HG03439 (cell line): ENCODE measurements at regions not wholly inside any gene's neighbourhood (a gene's known extent, or its start where the extent isn't known, plus 50 kb on each side); places are given as distances from the start of the nearest gene placed in this dataset.

Experiments
- ATAC-seq: cut with Tn5 transposase; IDR thresholded peaks from one replicate; pipeline ENCODE4 v1.9.1; 2021; ENCODE audit warnings: mild to moderate bottlenecking, moderate library complexity; ENCODE audit not compliant: unreplicated experiment

- ATAC-seq: no peak
Measured at GRCh38 chr4:166460769-166461550, 587.9 kb downstream of the TLL1 start.

GRCh38 chr4:166481055-166481454 lies 608.0 kb downstream of the TLL1 start:
- ATAC-seq: no peak

GRCh38 chr4:166481739-166482138 lies 608.7 kb downstream of the TLL1 start:
- no peak for ATAC-seq

- no peak for ATAC-seq
Measured at GRCh38 chr4:166482758-166483157, 609.7 kb downstream of the TLL1 start.

GRCh38 chr4:166491635-166492034 lies 618.6 kb downstream of the TLL1 start:
- ATAC-seq: no peak

GRCh38 chr4:166493924-166494345 lies 620.9 kb downstream of the TLL1 start:
- ATAC-seq: no peak

GRCh38 chr4:166498546-166498945 lies 625.5 kb downstream of the TLL1 start:
- no peak for ATAC-seq

- no peak for ATAC-seq
Measured at GRCh38 chr4:166499820-166500219, 626.8 kb downstream of the TLL1 start.

- peak; percentile 82 for ATAC-seq
Measured at GRCh38 chr4:166501941-166502382, 628.9 kb downstream of the TLL1 start.

- no peak for ATAC-seq
Measured at GRCh38 chr4:166502660-166503059, 629.6 kb downstream of the TLL1 start.

- ATAC-seq: no peak
Measured at GRCh38 chr4:166506051-166506450, 633.0 kb downstream of the TLL1 start.

GRCh38 chr4:166512267-166512666 lies 639.2 kb downstream of the TLL1 start:
- no peak for ATAC-seq

GRCh38 chr4:166518315-166518714 lies 645.3 kb downstream of the TLL1 start:
- no peak for ATAC-seq

- ATAC-seq: no peak
Measured at GRCh38 chr4:166518776-166519175, 645.7 kb downstream of the TLL1 start.

- ATAC-seq: no peak
Measured at GRCh38 chr4:166519774-166520173, 646.7 kb downstream of the TLL1 start.

- no peak for ATAC-seq
Measured at GRCh38 chr4:166527500-166527899, 654.5 kb downstream of the TLL1 start.

- no peak for ATAC-seq
Measured at GRCh38 chr4:166531703-166532102, 658.7 kb downstream of the TLL1 start.

GRCh38 chr4:166535865-166536264 lies 662.8 kb downstream of the TLL1 start:
- no peak for ATAC-seq

- no peak for ATAC-seq
Measured at GRCh38 chr4:166538491-166539005, 665.5 kb downstream of the TLL1 start.

- no peak for ATAC-seq
Measured at GRCh38 chr4:166546009-166546408, 673.0 kb downstream of the TLL1 start.

- ATAC-seq: no peak
Measured at GRCh38 chr4:166577639-166578038, 656.7 kb downstream of the SPOCK3 start.

- no peak for ATAC-seq
Measured at GRCh38 chr4:166585491-166585890, 648.8 kb downstream of the SPOCK3 start.
